H7 (cell line): ENCODE measurements at regions not wholly inside any gene's neighbourhood (a gene's known extent, or its start where the extent isn't known, plus 50 kb on each side); places are given as distances from the start of the nearest gene placed in this dataset.

Experiments
- DNase-seq: peaks from one replicate; pipeline ENCODE4 v3.0.0; 2012
- H3K27me3 ChIP-seq: 2 replicates; pipeline ENCODE4 v1.6.0; 2011; ENCODE audit warnings: mild to moderate bottlenecking, low read length; ENCODE audit not compliant: control insufficient read depth, insufficient read depth
- H3K36me3 ChIP-seq: replicated peaks from 2 replicates; pipeline ENCODE4 v1.5.1; 2011; ENCODE audit warnings: low read length; ENCODE audit not compliant: control insufficient read depth, insufficient read depth
- H3K4me3 ChIP-seq: 2 replicates; pipeline ENCODE4 v1.5.1; 2011; ENCODE audit warnings: low read depth, mild to moderate bottlenecking, control low read depth, low read length, moderate library complexity; ENCODE audit not compliant: insufficient read depth

DNA sequence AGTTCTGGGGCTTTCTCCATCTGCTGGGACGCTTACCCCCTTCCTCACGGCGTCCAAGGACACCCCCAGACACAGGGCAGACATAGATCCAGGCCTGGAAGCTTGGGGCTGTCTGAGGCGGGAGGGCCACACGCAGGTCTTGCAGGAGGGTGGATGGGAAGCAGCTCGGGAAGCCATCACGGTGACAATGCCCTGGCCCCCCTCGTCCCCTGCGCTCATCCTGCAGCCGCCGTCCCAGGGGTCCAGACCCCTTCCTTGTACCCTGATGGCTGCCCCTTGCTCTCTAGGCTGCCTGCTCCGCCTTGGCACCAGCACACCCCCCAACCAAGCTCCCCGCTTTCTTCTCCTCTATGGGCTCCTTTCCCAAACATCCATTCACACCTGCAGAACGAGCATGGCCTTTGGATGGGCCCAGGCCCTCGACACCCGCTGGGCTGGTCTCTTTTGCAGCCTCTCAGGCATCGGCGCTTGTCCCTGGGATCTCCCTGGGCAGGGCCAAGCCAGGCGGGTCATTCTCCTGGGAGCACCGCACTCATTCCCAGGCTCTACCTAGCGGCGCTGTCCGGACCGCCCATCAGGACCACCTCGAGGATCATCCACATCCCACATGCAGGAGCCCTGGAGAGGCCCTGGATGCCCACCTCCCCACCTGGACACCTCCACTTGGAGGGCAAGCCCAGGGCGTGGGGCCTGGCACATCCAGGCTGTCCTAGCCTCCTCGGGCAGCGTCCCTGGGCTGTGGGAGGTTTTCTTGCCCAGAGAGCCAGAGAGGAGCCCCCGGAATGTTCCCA, 274.9 kb downstream of the NDUFA10 start:
- DNase-seq = no peak

DNA sequence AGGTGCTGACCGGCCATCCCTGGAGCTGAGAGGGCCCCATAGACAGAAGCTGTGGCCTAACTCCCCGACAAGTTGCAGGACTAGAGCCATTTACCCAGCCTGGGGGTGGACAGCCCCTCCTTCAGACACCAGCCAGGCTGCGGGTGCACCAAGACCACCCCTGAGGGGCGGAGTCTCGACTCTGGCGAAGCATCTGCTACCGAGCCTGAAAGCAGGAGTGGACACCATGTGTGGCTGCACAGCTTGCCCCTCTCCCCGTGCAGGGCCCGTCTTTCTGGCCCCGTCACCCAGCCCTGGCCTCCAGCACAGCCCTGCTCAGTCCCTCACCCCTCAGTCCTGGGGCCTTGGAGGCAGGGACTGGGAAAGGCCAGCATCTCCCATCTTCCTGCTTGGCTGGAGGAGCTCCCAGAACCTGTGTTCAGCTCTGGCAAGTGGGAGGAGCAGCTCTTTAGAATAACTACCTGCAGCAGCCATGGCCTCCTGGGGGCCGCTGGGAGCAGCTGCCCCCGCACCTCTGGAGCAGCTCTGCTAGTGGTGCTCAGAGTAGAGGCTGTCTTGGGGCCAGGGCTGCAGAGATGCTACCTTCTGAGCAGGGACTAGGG, 275.8 kb downstream of the NDUFA10 start:
- DNase-seq = no peak
- no peak overlapping the region for H3K4me3 ChIP-seq
- no peaks in the 10 kb centered on the region for H3K27me3 ChIP-seq
- H3K36me3 ChIP-seq = no peaks in the 10 kb centered on the region

More for the DNA sequence above, 274.9 kb downstream of the NDUFA10 start:
- H3K27me3 ChIP-seq = no peaks in the 10 kb centered on the region
- H3K36me3 ChIP-seq = no peaks in the 10 kb centered on the region
- no peak overlapping the region for H3K4me3 ChIP-seq

GRCh38 chr2:239748811-239749210, 276.3 kb downstream of the NDUFA10 start:
- H3K27me3 ChIP-seq = no peaks in the 10 kb centered on the region
- H3K4me3 ChIP-seq = no peak overlapping the region
- no peak for DNase-seq
- H3K36me3 ChIP-seq = no peaks in the 10 kb centered on the region

DNA sequence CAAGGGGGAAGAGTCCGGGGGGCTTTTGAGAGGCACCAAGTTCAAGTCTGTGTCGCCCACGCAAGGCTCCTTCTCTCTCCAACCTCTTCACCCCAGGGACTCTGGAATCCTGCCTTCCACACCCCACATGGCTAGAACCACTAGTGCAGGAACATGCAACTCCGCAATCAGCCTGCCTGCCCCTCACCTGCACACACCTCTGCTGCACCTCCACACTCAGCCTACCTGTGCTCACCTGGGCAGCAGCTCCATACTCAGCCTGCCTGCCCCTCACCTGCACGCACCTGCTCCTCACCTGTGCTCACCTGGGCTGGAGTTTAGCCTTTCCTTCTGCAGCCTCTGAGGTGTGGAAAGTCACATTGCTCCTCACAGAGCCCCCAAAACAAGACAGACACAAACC, 277.4 kb downstream of the NDUFA10 start:
- DNase-seq = no peak
- no peak overlapping the region for H3K4me3 ChIP-seq
- H3K27me3 ChIP-seq = no peaks in the 10 kb centered on the region
- no peaks in the 10 kb centered on the region for H3K36me3 ChIP-seq

GRCh38 chr2:239747274-239747673, 277.9 kb downstream of the NDUFA10 start:
- Histone ChIP-seq H3K4me3 (no peak overlapping the region), H3K36me3 (no peaks in the 10 kb centered on the region), H3K27me3 (no peaks in the 10 kb centered on the region)
- no peak for DNase-seq

DNA sequence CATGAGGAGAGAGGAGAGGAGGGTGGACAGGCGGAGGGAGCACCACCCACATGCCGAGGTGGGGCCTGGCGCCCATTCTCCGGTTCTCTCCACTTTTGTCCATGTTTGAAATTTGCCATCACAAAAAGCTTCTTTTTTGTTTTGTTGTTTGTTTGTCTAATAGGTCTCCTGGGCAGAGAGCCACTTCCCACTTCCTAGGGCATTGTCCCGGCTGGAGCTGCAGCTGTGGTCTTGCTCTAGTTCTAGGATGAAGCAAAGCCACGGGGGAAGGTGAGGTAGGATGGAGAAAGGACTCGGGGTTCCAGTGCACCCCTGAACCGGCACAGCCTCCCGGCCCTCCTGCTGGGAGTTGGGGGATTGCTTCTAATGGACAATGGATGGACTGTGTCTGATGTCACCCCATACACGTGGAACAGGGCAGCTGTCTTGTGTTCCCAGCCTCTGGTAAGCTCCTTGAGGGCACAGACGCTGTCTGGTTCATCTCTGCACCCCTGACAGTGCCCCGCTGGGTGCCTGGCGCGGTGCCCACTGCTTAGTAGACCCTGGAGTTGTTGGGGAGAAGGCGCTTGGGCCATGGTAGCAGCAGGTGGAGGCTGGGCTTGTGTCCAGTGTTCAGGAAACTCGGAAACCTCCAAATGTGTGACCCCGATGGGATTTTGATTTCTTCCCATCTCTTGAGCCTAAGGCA, 278.4 kb downstream of the NDUFA10 start:
- DNase-seq = no peak

DNA sequence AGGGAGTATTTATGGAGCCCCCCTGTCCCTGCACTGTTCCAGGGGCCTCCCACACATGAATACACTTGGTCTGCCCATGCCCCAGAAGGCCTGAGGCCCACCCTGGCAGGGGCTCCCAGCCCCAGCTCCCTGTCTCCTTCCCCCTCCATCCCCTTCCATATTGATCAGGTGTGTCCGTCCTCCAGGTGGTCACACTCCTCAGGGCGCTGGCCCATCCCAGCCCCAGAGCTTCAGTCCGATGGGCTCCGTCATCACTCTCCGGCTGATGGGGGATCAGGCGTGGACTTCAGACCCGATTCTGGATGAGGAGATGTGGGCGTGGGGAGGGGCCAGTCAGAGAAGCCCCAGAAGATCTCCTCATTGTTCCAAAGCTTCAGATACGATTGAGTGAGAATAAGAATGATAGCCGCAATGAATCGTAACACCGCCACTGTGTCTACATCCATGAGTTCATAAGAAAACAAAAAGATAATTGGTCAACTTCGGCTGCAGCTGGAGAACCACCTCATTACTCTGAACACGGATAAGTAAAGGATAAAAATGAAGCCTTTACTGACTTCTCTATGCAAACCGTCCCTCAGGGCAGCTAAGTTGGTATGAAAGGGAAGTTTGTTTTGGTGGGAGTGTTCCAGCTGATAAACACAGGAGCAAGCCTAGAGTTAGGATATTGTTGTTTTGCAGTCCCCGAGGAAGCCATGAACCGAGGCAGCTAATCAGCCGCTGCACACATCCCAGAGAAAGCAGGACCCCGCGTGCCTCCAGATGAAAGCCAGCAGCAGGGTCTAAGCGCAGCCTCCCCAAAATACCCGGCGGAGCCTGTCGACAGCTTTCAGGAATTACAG, 279.5 kb downstream of the NDUFA10 start:
- no peaks in the 10 kb centered on the region for H3K27me3 ChIP-seq
- no peak overlapping the region for H3K4me3 ChIP-seq
- H3K36me3 ChIP-seq = no peaks in the 10 kb centered on the region
- DNase-seq = no peak

More for the DNA sequence above, 278.4 kb downstream of the NDUFA10 start:
- H3K36me3 ChIP-seq = no peaks in the 10 kb centered on the region
- H3K27me3 ChIP-seq = no peaks in the 10 kb centered on the region
- H3K4me3 ChIP-seq = no peak overlapping the region

GRCh38 chr2:239744706-239745340, 280.3 kb downstream of the NDUFA10 start:
- no peaks in the 10 kb centered on the region for H3K36me3 ChIP-seq
- H3K4me3 ChIP-seq = no peak overlapping the region
- no peak for DNase-seq
- H3K27me3 ChIP-seq = no peaks in the 10 kb centered on the region

DNA sequence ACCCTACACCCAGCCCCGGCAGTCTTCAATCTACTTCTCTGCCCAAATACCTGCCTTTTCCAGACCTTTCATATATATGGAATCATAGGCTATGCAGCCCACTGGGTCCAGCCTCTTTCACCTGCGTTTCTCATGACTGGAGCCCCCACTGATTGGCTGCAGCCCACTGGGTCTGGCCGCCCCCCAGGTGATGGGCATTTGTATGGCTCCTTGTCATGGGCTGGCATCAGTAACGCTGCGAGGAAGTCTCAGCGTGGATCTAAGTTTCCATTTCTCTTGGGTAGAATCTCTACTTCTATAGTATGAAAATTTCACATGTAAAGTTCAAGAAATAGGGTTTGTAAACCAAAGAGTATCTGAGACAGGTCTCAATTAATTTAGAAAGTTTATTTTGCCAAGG, 281.9 kb downstream of the NDUFA10 start:
- no peaks in the 10 kb centered on the region for H3K36me3 ChIP-seq
- H3K27me3 ChIP-seq = no peaks in the 10 kb centered on the region
- DNase-seq = no peak
- no peak overlapping the region for H3K4me3 ChIP-seq

DNA sequence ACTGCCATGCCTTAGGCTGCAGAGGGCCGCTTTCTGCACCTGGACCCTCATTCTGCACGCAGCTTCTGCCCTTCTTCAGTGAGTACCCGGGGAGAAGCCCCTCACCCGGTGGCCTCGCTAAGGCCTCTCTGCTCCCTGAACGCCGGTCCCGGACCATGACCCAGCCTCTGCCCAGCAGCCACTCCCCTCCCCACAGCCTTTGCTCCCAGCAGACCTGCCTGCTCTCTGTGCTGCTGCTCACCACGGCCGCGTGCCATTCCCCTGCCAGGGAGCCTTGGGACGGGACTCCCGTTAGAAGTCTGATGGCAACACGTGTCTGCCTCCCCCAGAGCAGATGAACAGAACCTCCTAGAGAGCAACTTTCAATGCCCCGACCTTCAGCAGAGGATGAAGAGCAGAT, 282.8 kb downstream of the NDUFA10 start:
- Histone ChIP-seq H3K4me3 (no peak overlapping the region), H3K27me3 (no peaks in the 10 kb centered on the region), H3K36me3 (no peaks in the 10 kb centered on the region)
- no peak for DNase-seq

- H3K4me3 ChIP-seq = no peak overlapping the region
- H3K36me3 ChIP-seq = no peaks in the 10 kb centered on the region
- no peaks in the 10 kb centered on the region for H3K27me3 ChIP-seq
- DNase-seq = no peak
Observed at GRCh38 chr2:239739206-239739605, 285.9 kb downstream of the NDUFA10 start.

DNA sequence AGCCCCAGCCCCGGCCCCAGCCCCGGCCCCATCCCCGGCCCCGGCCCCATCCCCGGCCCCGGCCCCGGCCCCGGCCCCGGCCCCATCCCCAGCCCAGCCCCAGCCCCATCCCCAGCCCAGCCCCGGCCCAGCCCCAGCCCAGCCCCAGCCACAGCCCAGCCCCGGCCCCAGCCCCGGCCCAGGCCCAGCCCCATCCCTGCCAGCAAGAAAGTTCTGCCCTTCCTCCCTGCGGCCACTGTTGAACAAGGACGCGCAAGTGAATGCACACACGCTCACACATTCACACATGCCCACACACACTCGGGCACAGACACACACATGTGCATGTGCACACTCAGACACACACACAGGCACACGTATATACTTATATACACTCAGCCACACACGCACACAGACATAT, 287.0 kb downstream of the NDUFA10 start:
- Histone ChIP-seq H3K36me3 (no peaks in the 10 kb centered on the region), H3K27me3 (no peaks in the 10 kb centered on the region), H3K4me3 (no peak overlapping the region; the same call in 1 of the 2 replicates)
- peak; percentile 67 for DNase-seq

GRCh38 chr2:239737144-239737463, 288.0 kb downstream of the NDUFA10 start:
- H3K36me3 ChIP-seq = no peaks in the 10 kb centered on the region
- DNase-seq = peak; percentile 71
- no peaks in the 10 kb centered on the region for H3K27me3 ChIP-seq
- no peak overlapping the region for H3K4me3 ChIP-seq
